GM18511 (cell line): ENCODE measurements at regions not wholly inside any gene's neighbourhood (a gene's known extent, or its start where the extent isn't known, plus 50 kb on each side); places are given as distances from the start of the nearest gene placed in this dataset.

Source experiments
- ATAC-seq: cut with Tn5 transposase; IDR thresholded peaks from one replicate; pipeline ENCODE4 v1.9.1; 2021; ENCODE audit warnings: mild to moderate bottlenecking, moderate library complexity; ENCODE audit not compliant: unreplicated experiment

DNA sequence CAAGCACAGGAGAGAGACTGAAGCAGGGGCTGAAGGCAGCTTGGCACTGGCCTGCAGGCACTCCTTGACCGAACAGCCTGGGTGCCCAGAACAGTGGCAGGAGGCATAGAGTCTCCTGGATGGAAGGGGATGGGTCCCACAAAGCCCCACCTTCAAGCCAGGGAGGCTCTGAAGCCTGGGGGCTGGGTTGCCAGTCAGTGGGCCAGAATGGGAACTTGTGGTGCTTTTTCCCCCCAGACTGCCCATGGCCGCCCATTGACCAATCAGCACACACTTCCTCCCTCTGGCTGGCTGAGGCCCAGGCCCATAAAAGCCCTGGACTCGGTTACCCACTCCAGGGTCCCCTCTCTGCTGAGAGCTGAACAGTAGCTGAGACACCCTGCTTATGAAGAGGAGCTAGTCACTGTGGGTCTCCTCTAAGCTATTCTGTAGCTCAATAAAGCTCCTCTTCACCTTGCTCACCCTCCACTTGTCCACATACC is 109.6 kb downstream of the ELAPOR2 start:
- no peak for ATAC-seq

DNA sequence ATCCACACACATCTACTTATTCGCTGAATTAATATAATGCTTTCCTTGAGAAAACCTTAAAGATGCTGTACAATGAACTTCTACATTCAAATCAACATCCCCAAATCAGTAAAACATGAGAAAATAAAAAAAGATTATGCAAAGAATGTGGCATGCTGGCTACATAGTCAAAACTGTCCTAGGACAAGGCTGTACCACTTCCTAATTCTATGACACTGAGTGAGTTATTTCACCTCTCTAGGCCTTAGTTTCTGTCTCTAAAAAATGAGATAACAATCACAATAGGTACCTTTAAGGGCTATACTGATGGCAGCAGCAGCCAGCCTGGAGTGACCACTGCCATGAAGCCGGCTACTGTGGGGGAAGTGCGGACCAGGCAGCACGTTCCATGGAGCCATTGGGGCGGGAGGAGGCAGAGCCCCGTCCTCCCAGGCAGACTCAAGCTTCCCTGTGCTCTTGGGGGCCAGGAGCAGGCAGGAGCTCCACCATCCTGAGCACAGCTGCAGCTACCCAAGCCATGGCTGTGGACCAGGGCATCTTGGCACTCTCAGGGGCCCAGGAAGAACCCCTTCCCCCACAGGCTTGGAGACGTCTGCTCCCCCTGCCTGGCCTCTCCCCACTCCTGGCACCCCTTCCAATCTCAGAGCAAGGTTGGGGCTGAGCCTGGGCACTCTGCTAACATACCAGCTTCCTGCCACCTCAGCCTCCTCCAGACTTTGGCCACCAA is 110.2 kb downstream of the ELAPOR2 start:
- peak; percentile 91 for ATAC-seq

DNA sequence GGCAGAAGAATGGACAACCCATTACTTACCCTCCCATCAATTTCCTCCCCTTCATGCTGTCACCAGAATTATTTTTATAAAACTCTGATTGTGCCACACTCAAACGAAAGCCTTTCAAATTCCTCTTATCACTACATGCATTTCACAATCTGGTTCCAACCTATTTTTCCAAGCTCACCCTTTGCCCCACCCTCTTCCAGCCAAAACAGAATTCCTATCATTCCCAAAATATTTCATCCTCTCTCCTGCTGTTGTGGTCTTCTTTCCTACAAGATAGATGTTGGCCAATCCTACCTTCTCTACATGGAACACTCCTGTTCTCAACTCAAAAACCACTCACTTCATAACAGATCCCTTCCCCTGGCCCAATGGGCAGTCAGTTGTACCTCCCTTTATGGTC is 111.5 kb downstream of the ELAPOR2 start:
- no peak for ATAC-seq

DNA sequence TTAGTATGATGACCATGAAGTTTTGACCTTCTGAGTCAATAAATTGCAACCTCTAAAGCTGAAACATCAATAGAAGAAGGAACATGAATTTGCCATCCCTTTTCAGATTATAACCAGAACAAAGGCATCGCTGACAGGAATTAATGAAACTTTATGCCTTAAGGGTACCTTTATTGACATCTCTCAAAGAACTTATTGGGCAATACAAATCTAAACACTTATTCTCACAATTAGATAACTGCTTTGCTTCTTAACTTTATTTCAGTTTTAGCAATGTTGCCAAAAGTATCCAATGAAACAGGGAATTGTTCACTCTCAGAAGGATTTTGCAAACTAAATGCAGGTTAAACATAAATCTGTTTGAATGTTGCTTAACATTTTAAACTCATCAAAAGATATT is 116.0 kb downstream of the ELAPOR2 start:
- ATAC-seq = no peak

- no peak for ATAC-seq
These were observed 116.5 kb downstream of the ELAPOR2 start for GRCh38 chr7:86942995-86943394.

- no peak for ATAC-seq
These were observed 117.4 kb downstream of the ELAPOR2 start for GRCh38 chr7:86942081-86942480.

- ATAC-seq = peak; percentile 85
These were observed 120.1 kb downstream of the ELAPOR2 start for GRCh38 chr7:86939197-86939814.

DNA sequence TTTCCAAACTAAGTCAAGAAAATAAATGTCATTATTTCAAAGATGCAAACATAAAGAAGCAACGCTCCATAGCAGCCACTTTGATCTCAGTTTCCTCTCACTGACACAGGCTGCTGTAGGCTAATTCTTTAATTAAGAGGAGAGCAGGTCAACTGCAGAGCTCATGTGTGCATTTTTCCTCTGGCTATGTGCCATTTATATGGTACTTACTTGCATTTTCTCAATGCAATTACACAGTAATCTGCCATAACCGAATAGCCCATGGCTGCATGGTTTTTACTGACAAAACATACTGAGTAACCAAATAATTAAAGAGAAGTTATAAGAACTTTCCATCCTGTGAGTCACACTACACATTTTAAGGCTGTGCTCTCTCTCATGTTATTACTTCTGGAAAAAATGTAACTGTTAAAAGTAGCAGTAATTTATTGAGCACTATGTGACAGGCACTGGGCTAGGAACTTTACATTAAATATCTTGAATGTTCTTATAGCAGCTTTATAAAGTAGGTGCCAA is 122.0 kb downstream of the ELAPOR2 start:
- ATAC-seq = no peak

GRCh38 chr7:86933295-86933845 is 126.1 kb downstream of the ELAPOR2 start:
- no peak for ATAC-seq

- ATAC-seq = no peak
These were observed 127.4 kb downstream of the ELAPOR2 start for GRCh38 chr7:86932038-86932512.

DNA sequence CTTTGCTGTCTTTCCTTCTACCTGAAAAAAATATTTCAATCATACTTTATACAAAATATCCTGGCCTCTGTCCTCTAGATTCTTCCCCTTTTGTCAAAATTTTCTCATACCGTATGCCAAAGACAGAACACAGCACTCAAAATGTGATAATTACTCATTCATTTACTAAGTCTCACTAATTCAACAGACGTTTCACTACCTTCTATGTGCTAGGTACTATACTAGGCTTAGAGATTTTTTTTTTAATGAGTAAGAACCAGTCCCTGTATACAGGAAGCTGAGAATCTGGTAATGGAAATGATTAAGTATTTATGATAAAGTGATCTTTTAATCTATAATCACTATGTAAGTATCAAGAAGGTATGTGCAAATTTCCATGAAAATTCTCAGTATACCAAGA is 128.0 kb downstream of the ELAPOR2 start:
- no peak for ATAC-seq

DNA sequence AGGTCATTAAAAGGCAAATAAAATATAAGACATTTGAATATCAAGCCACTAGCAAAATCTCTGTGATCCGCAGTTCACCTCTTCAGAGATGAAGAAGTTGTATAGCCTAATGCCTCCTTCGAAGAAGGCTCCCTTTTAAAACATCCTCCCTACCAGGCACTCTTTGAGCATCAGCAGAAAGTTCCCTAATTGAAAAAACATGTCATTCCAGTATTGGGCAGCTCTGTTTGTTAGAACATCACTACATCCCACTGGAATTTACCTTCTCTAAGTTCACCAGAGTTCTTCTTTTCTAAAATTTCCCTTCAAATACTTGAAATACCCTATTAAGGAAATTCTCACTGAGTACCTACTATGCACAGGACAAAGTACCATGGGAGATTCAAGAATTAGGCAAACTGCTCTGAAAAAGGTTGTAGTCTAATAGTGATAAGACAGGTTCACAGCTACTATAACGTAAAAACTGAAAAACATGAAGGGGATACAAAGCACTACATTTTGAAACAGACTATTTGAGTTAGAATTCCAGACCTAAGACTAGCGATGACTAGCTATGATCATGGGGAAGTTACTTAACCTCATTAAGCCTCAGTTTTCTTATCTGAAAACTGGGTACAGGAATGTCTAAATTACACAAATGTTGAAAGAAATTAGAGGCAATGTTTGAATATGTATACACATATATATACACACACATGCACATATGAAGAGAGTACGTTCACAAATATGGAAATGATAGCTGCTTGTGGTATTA is 128.7 kb downstream of the ELAPOR2 start:
- ATAC-seq = no peak

DNA sequence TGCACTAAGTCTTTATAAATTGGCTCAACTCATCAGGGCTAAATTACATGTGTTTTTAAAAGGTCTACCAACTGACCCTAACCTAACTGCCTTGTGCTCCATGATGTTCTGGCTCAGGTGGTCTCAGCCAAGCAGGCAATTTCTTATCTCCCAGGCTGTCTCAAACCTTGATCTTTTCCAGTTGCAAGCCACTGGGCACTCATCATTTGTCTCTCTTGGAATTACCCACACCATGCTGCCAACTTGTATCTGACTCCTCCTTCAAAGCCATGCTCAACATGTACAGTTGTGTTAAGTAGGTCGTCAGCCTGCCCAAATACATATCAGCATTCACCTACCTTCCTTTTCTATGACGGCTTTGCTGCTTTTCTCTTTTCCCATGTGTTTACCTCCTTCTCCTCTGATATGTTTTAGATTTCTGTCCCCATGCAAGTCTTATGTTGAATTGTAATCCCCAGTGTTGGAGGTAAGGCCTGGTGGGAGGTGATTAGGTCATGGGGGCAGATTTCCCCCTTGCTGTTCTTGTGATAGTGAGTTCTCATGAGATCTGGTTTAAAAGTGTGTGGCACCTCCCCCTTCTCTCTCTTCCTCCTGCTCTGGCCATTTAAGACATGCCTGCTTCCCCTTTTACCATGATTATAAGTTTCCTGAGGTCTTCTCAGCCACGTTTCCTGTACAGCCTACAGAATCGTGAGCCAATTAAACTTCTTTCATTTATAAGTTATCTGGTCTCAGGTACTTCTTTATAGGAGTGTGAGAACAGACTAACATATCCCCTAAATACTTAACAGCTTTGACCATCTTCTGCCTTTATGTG is 130.0 kb downstream of the ELAPOR2 start:
- no peak for ATAC-seq

GRCh38 chr7:86928308-86928707 is 131.1 kb downstream of the ELAPOR2 start:
- no peak for ATAC-seq

DNA sequence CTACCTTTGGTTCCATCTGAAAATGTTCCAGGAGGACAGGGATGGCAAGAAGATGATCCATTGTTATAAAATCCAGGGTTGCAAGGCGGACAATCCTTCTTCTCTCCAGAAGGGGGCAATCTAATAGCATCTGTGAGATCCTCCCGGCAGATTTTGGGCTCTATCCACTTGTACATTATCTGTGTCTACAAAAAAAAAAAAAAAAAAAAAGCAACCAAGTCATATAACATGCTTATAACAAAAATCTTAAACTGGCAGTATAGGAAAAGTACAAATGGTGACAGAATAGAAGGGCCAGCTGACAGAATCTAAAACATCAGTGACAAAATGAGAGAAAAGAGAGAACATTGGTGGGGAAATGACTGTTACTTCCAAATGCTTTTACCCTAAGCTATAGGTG is 132.7 kb downstream of the ELAPOR2 start:
- peak; percentile 73 for ATAC-seq

DNA sequence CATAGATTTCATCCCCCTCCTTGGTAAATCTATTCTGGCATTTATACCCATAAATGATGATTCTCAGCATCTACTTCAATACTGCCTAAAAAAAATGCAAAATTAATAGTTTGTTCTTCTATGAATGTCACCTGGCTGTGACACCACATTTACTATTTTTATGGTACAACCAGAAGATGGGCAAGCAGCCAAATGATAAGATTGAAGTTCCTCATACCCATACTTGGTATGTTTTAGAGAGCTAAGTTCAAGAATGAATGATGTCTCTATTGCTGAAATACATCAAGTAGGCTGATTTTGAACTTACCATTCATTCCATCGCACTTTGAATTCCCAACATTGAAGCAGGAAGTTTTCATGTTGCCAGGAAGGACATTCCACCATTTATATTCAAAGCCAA is 134.2 kb downstream of the ELAPOR2 start:
- ATAC-seq = no peak

- ATAC-seq = no peak
These were observed 135.9 kb downstream of the ELAPOR2 start for GRCh38 chr7:86923527-86923926.

- no peak for ATAC-seq
These were observed 139.3 kb downstream of the ELAPOR2 start for GRCh38 chr7:86920154-86920553.

DNA sequence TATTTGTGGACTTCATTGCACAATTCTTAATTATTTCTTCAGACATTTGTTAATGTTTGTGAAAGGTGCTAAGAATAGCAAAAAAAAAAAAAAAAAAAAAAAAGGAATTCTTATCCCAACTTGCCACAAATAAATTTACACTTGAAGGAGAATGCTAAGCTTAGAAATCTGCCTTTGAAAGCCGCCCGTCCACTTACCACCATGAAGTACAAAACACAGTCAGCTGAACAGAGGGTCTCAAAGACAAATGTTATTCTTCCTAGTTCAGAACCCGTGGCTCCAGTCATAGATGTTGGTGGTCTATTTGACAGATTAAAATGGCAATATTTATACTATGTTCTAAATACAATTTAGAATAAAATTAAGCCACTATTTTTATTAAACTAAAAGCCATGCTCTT is 141.2 kb downstream of the ELAPOR2 start:
- ATAC-seq = no peak

- ATAC-seq = no peak
These were observed 143.1 kb downstream of the ELAPOR2 start for GRCh38 chr7:86916277-86916825.
